NCI-H2196 (cell line): ENCODE measurements at regions not wholly inside any gene's neighbourhood (a gene's known extent, or its start where the extent isn't known, plus 50 kb on each side); places are given as distances from the start of the nearest gene placed in this dataset.

ENCODE experiments used
- DNase-seq: peaks from one replicate; lab custom pipeline; 2025; ENCODE audit not compliant: unreplicated experiment; lab: John Stamatoyannopoulos, UW

GRCh38 chr14:101224356-101225156 is 321.0 kb upstream of the RTL1 start:
- DNase-seq = no peak

GRCh38 chr14:101225157-101226152 is 321.9 kb upstream of the RTL1 start:
- no peak for DNase-seq

GRCh38 chr14:101226265-101226602 is 322.7 kb upstream of the RTL1 start:
- DNase-seq = no peak

GRCh38 chr14:101226603-101227425 is 323.3 kb upstream of the RTL1 start:
- no peak for DNase-seq

GRCh38 chr14:101227611-101228594 is 324.4 kb upstream of the RTL1 start:
- DNase-seq = no peak

- no peak for DNase-seq
Observed at GRCh38 chr14:101228949-101229541, 325.5 kb upstream of the RTL1 start.

GRCh38 chr14:101229666-101230065 is 326.1 kb upstream of the RTL1 start:
- no peak for DNase-seq

GRCh38 chr14:101230161-101230850 is 326.8 kb upstream of the RTL1 start:
- DNase-seq = no peak

- no peak for DNase-seq
Observed at GRCh38 chr14:101230851-101231550, 327.5 kb upstream of the RTL1 start.

- no peak for DNase-seq
Observed at GRCh38 chr14:101231828-101232227, 328.3 kb upstream of the RTL1 start.

- DNase-seq = no peak
Observed at GRCh38 chr14:101232340-101233020, 328.8 kb upstream of the DIO3 start.

GRCh38 chr14:101233021-101233366 is 328.3 kb upstream of the DIO3 start:
- no peak for DNase-seq

GRCh38 chr14:101233391-101233790 is 327.9 kb upstream of the DIO3 start:
- no peak for DNase-seq

GRCh38 chr14:101233808-101234207 is 327.5 kb upstream of the DIO3 start:
- no peak for DNase-seq

GRCh38 chr14:101234244-101234937 is 326.9 kb upstream of the DIO3 start:
- DNase-seq = no peak

GRCh38 chr14:101234999-101235334 is 326.3 kb upstream of the DIO3 start:
- DNase-seq = no peak

- peak; percentile 29 for DNase-seq
Observed at GRCh38 chr14:101235335-101236103, 325.8 kb upstream of the DIO3 start.
